ENCODE measurements at regions not wholly inside any gene's neighbourhood (a gene's known extent, or its start where the extent isn't known, plus 50 kb on each side); places are given as distances from the start of the nearest gene placed in this dataset.
"Not testable (repeated sequence)": the region's sequence is repeated elsewhere in the genome, so short reads cannot be mapped to it uniquely, and the experiment has no call there.

DNA sequence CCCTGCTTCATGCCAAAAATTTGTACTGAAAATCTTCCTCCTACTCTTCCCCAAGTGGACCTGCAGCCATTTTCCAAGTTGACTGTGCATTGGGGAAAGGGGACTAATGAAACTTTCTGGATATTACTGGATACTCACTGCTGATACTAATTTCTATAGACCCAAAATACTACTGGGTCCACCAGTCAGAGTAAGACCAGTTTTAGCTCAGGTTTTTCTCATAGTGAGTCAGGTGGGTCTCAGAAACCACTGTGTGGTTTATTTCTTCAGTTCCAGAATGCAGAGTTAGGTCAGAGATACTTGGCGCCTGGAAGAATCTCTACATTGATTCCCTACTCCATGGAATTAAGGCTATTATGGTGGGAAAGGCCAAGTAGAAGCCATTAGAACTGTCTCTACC is 274.8 kb upstream of the SYNCRIP start:
- Histone ChIP-seq H4K20me1 (ENCODE audit: insufficient read depth, low read length) (no peaks in the 10 kb centered on the region; the same call in 1 of the 2 replicates), H3K27me3 (ENCODE audit: insufficient read depth, low read length, poor library complexity) (peaks cover 2% of the 10 kb centered on the region), H3K9ac (ENCODE audit: low read depth, low read length) (no peak overlapping the region), H2AFZ (ENCODE audit: low read depth, low read length) (no peak overlapping the region), H3K36me3 (ENCODE audit: insufficient read depth, low read length) (no peaks in the 10 kb centered on the region), H3K4me2 (ENCODE audit: insufficient read depth, low read length) (no peak overlapping the region), H3K27ac (ENCODE audit: low read length) (no peak overlapping the region), H3K4me3 (ENCODE audit: low read depth in 1 of 2, low read length in 2 of 2) (no peak overlapping the region), H3K4me1 (ENCODE audit: insufficient read depth, low read length) (no peaks in the 10 kb centered on the region), H3K9me3 (ENCODE audit: insufficient read depth, low read length, severe bottlenecking) (no peaks in the 10 kb centered on the region), H3K79me2 (ENCODE audit: insufficient read depth, low read length) (no peaks in the 10 kb centered on the region)
- ATAC-seq (ENCODE audit: insufficient read depth, low read depth) = no peak
- no peak for DNase-seq
- TF ChIP-seq, protein P1, sequence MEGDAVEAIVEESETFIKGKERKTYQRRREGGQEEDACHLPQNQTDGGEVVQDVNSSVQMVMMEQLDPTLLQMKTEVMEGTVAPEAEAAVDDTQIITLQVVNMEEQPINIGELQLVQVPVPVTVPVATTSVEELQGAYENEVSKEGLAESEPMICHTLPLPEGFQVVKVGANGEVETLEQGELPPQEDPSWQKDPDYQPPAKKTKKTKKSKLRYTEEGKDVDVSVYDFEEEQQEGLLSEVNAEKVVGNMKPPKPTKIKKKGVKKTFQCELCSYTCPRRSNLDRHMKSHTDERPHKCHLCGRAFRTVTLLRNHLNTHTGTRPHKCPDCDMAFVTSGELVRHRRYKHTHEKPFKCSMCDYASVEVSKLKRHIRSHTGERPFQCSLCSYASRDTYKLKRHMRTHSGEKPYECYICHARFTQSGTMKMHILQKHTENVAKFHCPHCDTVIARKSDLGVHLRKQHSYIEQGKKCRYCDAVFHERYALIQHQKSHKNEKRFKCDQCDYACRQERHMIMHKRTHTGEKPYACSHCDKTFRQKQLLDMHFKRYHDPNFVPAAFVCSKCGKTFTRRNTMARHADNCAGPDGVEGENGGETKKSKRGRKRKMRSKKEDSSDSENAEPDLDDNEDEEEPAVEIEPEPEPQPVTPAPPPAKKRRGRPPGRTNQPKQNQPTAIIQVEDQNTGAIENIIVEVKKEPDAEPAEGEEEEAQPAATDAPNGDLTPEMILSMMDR (IDR thresholded peaks at IDR 0.05; ENCODE audit: borderline replicate concordance, extremely low read depth, low read length, poor library complexity, severe bottlenecking) = no peak
- no peak for TF ChIP-seq EZH2 (IDR thresholded peaks at IDR 0.05; ENCODE audit: borderline replicate concordance, low read depth, low read length, severe bottlenecking)

DNA sequence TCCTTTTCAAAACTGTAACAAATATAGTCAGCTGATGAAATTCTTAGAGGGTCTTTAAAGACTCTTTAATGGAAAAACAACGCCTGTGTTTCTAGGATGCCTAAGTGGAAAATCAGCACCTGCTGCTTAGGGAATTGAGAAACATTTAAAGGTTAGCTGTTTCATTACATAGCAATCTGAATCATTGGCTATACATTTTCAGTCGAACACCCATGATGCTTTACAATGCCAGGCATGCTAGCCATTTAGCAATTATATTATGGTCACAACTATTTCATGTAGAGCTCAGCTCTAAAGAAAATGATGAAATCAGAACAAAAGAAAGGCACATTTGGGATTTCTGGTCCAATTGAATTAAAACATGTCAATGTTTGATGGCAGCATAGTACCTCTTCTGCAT is 270.3 kb upstream of the SYNCRIP start:
- H3K4me3 ChIP-seq (ENCODE audit: low read depth in 1 of 2, low read length in 2 of 2) = no peak overlapping the region
- H3K27ac ChIP-seq (ENCODE audit: low read length) = no peak overlapping the region
- H3K27me3 ChIP-seq (ENCODE audit: insufficient read depth, low read length, poor library complexity) = no peaks in the 10 kb centered on the region
- H4K20me1 ChIP-seq (ENCODE audit: insufficient read depth, low read length) = no peaks in the 10 kb centered on the region
- H3K36me3 ChIP-seq (ENCODE audit: insufficient read depth, low read length) = no peaks in the 10 kb centered on the region
- no peaks in the 10 kb centered on the region for H3K4me1 ChIP-seq (ENCODE audit: insufficient read depth, low read length)
- H3K4me2 ChIP-seq (ENCODE audit: insufficient read depth, low read length) = no peak overlapping the region
- H2AFZ ChIP-seq (ENCODE audit: low read depth, low read length) = no peak overlapping the region
- peaks cover 4% of the 10 kb centered on the region for H3K9me3 ChIP-seq (ENCODE audit: insufficient read depth, low read length, severe bottlenecking)
- TF ChIP-seq, protein P1 (IDR thresholded peaks at IDR 0.05; ENCODE audit: borderline replicate concordance, extremely low read depth, low read length, poor library complexity, severe bottlenecking) = no peak
- no peak for TF ChIP-seq EZH2 (IDR thresholded peaks at IDR 0.05; ENCODE audit: borderline replicate concordance, low read depth, low read length, severe bottlenecking)
- H3K79me2 ChIP-seq (ENCODE audit: insufficient read depth, low read length) = no peaks in the 10 kb centered on the region
- ATAC-seq (ENCODE audit: insufficient read depth, low read depth) = no peak
- no peak overlapping the region for H3K9ac ChIP-seq (ENCODE audit: low read depth, low read length)
- no peak for DNase-seq

DNA sequence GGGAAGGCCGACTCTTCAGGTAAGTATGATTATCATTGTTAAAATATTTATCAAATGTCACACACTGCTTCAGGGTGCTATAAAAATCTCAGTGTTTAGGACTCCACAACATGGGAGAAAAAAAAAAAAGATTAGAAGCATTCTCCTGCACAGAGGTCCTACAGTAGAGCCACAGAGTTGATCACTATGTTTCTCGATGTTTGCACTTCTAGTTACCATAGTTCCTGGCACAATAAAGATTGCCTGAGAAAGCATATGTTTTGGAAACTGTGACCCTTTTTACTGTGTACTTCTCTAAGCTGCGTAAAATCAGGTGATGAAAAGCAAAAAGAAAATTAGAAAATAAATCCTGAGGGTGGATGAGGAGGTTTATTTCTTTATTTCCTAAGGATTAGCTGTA is 269.9 kb upstream of the SYNCRIP start:
- ATAC-seq (ENCODE audit: insufficient read depth, low read depth) (no peak), DNase-seq (no peak)
- Histone ChIP-seq H3K36me3 (ENCODE audit: insufficient read depth, low read length) (no peaks in the 10 kb centered on the region), H4K20me1 (ENCODE audit: insufficient read depth, low read length) (no peaks in the 10 kb centered on the region), H3K4me1 (ENCODE audit: insufficient read depth, low read length) (no peaks in the 10 kb centered on the region), H2AFZ (ENCODE audit: low read depth, low read length) (no peak overlapping the region), H3K27me3 (ENCODE audit: insufficient read depth, low read length, poor library complexity) (no peaks in the 10 kb centered on the region), H3K9me3 (ENCODE audit: insufficient read depth, low read length, severe bottlenecking) (peaks cover 4% of the 10 kb centered on the region), H3K9ac (ENCODE audit: low read depth, low read length) (no peak overlapping the region), H3K79me2 (ENCODE audit: insufficient read depth, low read length) (no peaks in the 10 kb centered on the region), H3K4me2 (ENCODE audit: insufficient read depth, low read length) (no peak overlapping the region), H3K27ac (ENCODE audit: low read length) (no peak overlapping the region), H3K4me3 (ENCODE audit: low read depth in 1 of 2, low read length in 2 of 2) (no peak overlapping the region)
- no peak for TF ChIP-seq EZH2 (IDR thresholded peaks at IDR 0.05; ENCODE audit: borderline replicate concordance, low read depth, low read length, severe bottlenecking)
- TF ChIP-seq, protein P1 (IDR thresholded peaks at IDR 0.05; ENCODE audit: borderline replicate concordance, extremely low read depth, low read length, poor library complexity, severe bottlenecking) = no peak

DNA sequence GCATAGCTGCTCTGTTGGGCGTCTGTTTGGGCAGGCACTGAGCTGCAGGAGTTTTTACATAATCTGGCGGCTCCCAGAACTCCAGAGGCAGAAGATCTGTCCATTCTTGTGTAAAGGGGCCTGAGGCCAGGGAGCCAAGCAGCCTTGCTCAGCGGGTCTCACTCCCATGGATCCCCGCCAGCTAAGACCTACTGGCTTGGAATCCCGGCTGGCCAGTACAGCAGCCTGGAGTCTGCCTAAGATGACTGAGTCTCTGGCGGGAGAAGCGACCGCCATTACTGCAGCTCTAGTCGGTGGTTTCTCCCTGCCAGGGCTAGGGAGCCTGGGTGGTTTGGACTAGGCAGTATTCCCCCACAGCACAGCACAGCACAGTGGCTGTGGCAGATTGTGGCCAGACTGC is 268.4 kb upstream of the SYNCRIP start:
- Histone ChIP-seq H3K9me3 (ENCODE audit: insufficient read depth, low read length, severe bottlenecking) (peaks cover 4% of the 10 kb centered on the region), H3K4me1 (ENCODE audit: insufficient read depth, low read length) (no peaks in the 10 kb centered on the region)

DNA sequence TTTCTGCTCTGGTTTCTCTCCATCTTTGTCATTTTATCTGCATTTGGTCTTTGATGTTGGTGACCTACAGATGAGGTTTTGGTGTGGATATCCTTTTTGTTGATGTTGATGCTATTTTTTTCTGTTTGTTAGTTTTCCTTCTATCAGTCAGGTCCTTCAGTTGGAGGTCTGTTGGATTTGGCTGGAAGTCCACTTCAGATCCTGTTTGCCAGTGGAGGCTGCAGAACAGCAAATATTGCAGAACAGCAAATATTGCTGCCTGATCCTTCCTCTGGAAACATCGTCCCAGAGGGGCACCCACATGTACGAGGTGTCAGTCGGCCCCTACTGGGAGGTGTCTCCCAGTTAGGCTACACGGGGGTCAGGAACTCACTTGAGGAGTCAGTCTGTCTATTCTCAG is 265.4 kb upstream of the SYNCRIP start:
- H3K4me3 ChIP-seq (ENCODE audit: low read depth in 1 of 2, low read length in 2 of 2); H3K36me3 ChIP-seq (ENCODE audit: insufficient read depth, low read length); H3K79me2 ChIP-seq (ENCODE audit: insufficient read depth, low read length); H3K4me1 ChIP-seq (ENCODE audit: insufficient read depth, low read length); H3K27me3 ChIP-seq (ENCODE audit: insufficient read depth, low read length, poor library complexity); H3K27ac ChIP-seq (ENCODE audit: low read length); H3K9ac ChIP-seq (ENCODE audit: low read depth, low read length); H4K20me1 ChIP-seq (ENCODE audit: insufficient read depth, low read length); H2AFZ ChIP-seq (ENCODE audit: low read depth, low read length); DNase-seq; H3K9me3 ChIP-seq (ENCODE audit: insufficient read depth, low read length, severe bottlenecking); H3K4me2 ChIP-seq (ENCODE audit: insufficient read depth, low read length); ATAC-seq (ENCODE audit: insufficient read depth, low read depth): not testable (repeated sequence)

More for the DNA sequence above, 268.4 kb upstream of the SYNCRIP start:
- Histone ChIP-seq H3K4me2 (ENCODE audit: insufficient read depth, low read length) (no peak overlapping the region), H3K9ac (ENCODE audit: low read depth, low read length) (no peak overlapping the region), H3K4me3 (ENCODE audit: low read depth in 1 of 2, low read length in 2 of 2) (no peak overlapping the region), H4K20me1 (ENCODE audit: insufficient read depth, low read length) (no peaks in the 10 kb centered on the region), H3K79me2 (ENCODE audit: insufficient read depth, low read length) (no peaks in the 10 kb centered on the region), H3K36me3 (ENCODE audit: insufficient read depth, low read length) (no peaks in the 10 kb centered on the region), H2AFZ (ENCODE audit: low read depth, low read length) (no peak overlapping the region), H3K27ac (ENCODE audit: low read length) (no peak overlapping the region), H3K27me3 (ENCODE audit: insufficient read depth, low read length, poor library complexity) (no peaks in the 10 kb centered on the region)
- DNase-seq = no peak
- no peak for ATAC-seq (ENCODE audit: insufficient read depth, low read depth)
- TF ChIP-seq EZH2 (IDR thresholded peaks at IDR 0.05; ENCODE audit: borderline replicate concordance, low read depth, low read length, severe bottlenecking) = no peak
- TF ChIP-seq, protein P1 (IDR thresholded peaks at IDR 0.05; ENCODE audit: borderline replicate concordance, extremely low read depth, low read length, poor library complexity, severe bottlenecking) = no peak
